Calu3 (cell line): ENCODE measurements at regions not wholly inside any gene's neighbourhood (a gene's known extent, or its start where the extent isn't known, plus 50 kb on each side); places are given as distances from the start of the nearest gene placed in this dataset.

Source experiments
- BruUV-seq: library from RNA; stranded (reverse); fragments of 400-500 nt; replicated peaks from 2 replicates; lab custom pipeline; 2021; lab: Mats Ljungman, UMichigan
- CTCF ChIA-PET: fragments of 300-600 bp; sonication (Branson Sonifier 250); formaldehyde crosslinking; loops from one replicate; lab custom pipeline; 2022; ENCODE audit warnings: antibody characterized with exemption; lab: Charles Lee
- DNase-seq: peaks from one replicate; pipeline ENCODE4 v3.0.0; 2022
- H3K27ac Mint-ChIP-seq: one replicate; pipeline ENCODE4 v1.8.0; 2022; ENCODE audit warnings: mixed read lengths; ENCODE audit not compliant: unreplicated experiment
- H3K27me3 Mint-ChIP-seq: one replicate; pipeline ENCODE4 v1.8.0; 2022; ENCODE audit warnings: mixed read lengths; ENCODE audit not compliant: unreplicated experiment
- H3K36me3 Mint-ChIP-seq: one replicate; pipeline ENCODE4 v1.8.0; 2022; ENCODE audit warnings: mild to moderate bottlenecking, moderate library complexity, mixed read lengths; ENCODE audit not compliant: insufficient read depth, unreplicated experiment
- H3K4me1 Mint-ChIP-seq: one replicate; pipeline ENCODE4 v1.8.0; 2022; ENCODE audit warnings: mild to moderate bottlenecking, low read depth, mixed read lengths; ENCODE audit not compliant: unreplicated experiment
- H3K4me3 Mint-ChIP-seq: one replicate; pipeline ENCODE4 v1.8.0; 2022; ENCODE audit warnings: mild to moderate bottlenecking, low read depth, moderate library complexity, mixed read lengths; ENCODE audit not compliant: unreplicated experiment
- H3K9me3 Mint-ChIP-seq: one replicate; pipeline ENCODE4 v1.8.0; 2022; ENCODE audit warnings: low read depth, mixed read lengths; ENCODE audit not compliant: unreplicated experiment
- CTCF ChIP-seq: fragments of 200-600 bp; IDR thresholded peaks from one replicate; pipeline ENCODE4 v1.8.0; 2022; ENCODE audit warnings: antibody characterized with exemption; ENCODE audit not compliant: unreplicated experiment
- intact Hi-C: fragments of 100-400 bp; cut with micrococcal nuclease; formaldehyde crosslinking; loops from one replicate; pipeline ENCODE4 v1.10.0; 2022; ENCODE audit not compliant: unreplicated experiment

GRCh38 chr13:32866921-32867320, 149.3 kb upstream of the KL start:
- Mint-ChIP-seq H3K9me3 (no peaks in the 10 kb centered on the region), H3K4me3 (no peak overlapping the region), H3K4me1 (no peaks in the 10 kb centered on the region), H3K27ac (no peak overlapping the region), H3K27me3 (no peaks in the 10 kb centered on the region), H3K36me3 (no peaks in the 10 kb centered on the region)
- DNase-seq: no peak
- BruUV-seq: no TSS peak
- CTCF ChIA-PET: no interaction called here
- TF ChIP-seq CTCF: no peak
- intact Hi-C loops: no loop called here

GRCh38 chr13:32877491-32877890, 138.7 kb upstream of the KL start:
- DNase-seq: no peak
- H3K27ac Mint-ChIP-seq: no peak overlapping the region
- no peaks in the 10 kb centered on the region for H3K36me3 Mint-ChIP-seq
- TF ChIP-seq CTCF: no peak
- H3K27me3 Mint-ChIP-seq: no peaks in the 10 kb centered on the region
- CTCF ChIA-PET: no interaction called here
- no peak overlapping the region for H3K4me3 Mint-ChIP-seq
- no peaks in the 10 kb centered on the region for H3K9me3 Mint-ChIP-seq
- intact Hi-C loops: no loop called here
- BruUV-seq: no TSS peak
- no peaks in the 10 kb centered on the region for H3K4me1 Mint-ChIP-seq

- Mint-ChIP-seq H3K27ac (no peak overlapping the region), H3K36me3 (no peaks in the 10 kb centered on the region), H3K27me3 (no peaks in the 10 kb centered on the region), H3K9me3 (no peaks in the 10 kb centered on the region), H3K4me3 (no peak overlapping the region), H3K4me1 (no peaks in the 10 kb centered on the region)
- no peak for DNase-seq
- CTCF ChIA-PET: no interaction called here
- BruUV-seq: no TSS peak
- no peak for TF ChIP-seq CTCF
- intact Hi-C loops: no loop called here
Measured at GRCh38 chr13:32878163-32878562, 138.1 kb upstream of the KL start.

- BruUV-seq: no TSS peak
- CTCF ChIA-PET: no interaction called here
- Mint-ChIP-seq H3K27ac (no peak overlapping the region), H3K9me3 (no peaks in the 10 kb centered on the region), H3K27me3 (no peaks in the 10 kb centered on the region), H3K4me3 (no peak overlapping the region), H3K4me1 (no peaks in the 10 kb centered on the region), H3K36me3 (no peaks in the 10 kb centered on the region)
- no peak for TF ChIP-seq CTCF
- intact Hi-C loops: no loop called here
- DNase-seq: no peak
Measured at GRCh38 chr13:32880636-32881035, 135.6 kb upstream of the KL start.
